Neural cell (in vitro differentiated cells): ENCODE measurements at regions not wholly inside any gene's neighbourhood (a gene's known extent, or its start where the extent isn't known, plus 50 kb on each side); places are given as distances from the start of the nearest gene placed in this dataset.

Experiments used
- H2AFZ ChIP-seq: fragments of 200-600, 300-800 bp; sonication (generic), shearing (Covaris generic); 2 replicates; pipeline ENCODE4 v1.6.0; 2014; ENCODE audit warnings: low read depth, mild to moderate bottlenecking, antibody characterized with exemption, low read length, moderate library complexity
- H3F3A ChIP-seq: fragments of 200-600 bp; shearing (Covaris generic); 2 replicates; pipeline ENCODE4 v1.6.1; 2016; ENCODE audit warnings: mild to moderate bottlenecking, moderate library complexity, mixed read lengths, antibody characterized with exemption, low read length; ENCODE audit not compliant: insufficient read depth, poor library complexity, severe bottlenecking
- H3K27ac ChIP-seq: fragments of 200-600, 300-800 bp; sonication (generic), shearing (Covaris generic); 2 replicates; pipeline ENCODE4 v1.5.1; 2014; ENCODE audit warnings: mild to moderate bottlenecking, low read length, moderate library complexity
- H3K27me3 ChIP-seq: fragments of 300-800, 200-600 bp; sonication (generic), shearing (Covaris generic); 2 replicates; pipeline ENCODE4 v1.6.0; 2014; ENCODE audit warnings: mild to moderate bottlenecking, low read depth, low read length, moderate library complexity; ENCODE audit not compliant: insufficient read depth
- H3K36me3 ChIP-seq: fragments of 300-800, 200-600 bp; sonication (generic), shearing (Covaris generic); 2 replicates; pipeline ENCODE4 v1.5.1; 2014; ENCODE audit warnings: mild to moderate bottlenecking, antibody characterized with exemption, low read length, moderate library complexity; ENCODE audit not compliant: insufficient read depth
- H3K4me2 ChIP-seq: fragments of 300-800, 200-600 bp; sonication (generic), shearing (Covaris generic); 2 replicates; pipeline ENCODE4 v1.6.0; 2014; ENCODE audit warnings: mild to moderate bottlenecking, low read length
- H3K4me3 ChIP-seq: fragments of 300-800, 200-600 bp; sonication (generic), shearing (Covaris generic); 2 replicates; pipeline ENCODE4 v1.5.1; 2014; ENCODE audit warnings: mild to moderate bottlenecking, low read length, moderate library complexity
- H3K79me2 ChIP-seq: fragments of 200-600 bp; shearing (Covaris generic); replicated peaks from 2 replicates; pipeline ENCODE4 v1.6.0; 2014; ENCODE audit warnings: mild to moderate bottlenecking, low read length, moderate library complexity; ENCODE audit not compliant: insufficient read depth
- H3K9ac ChIP-seq: fragments of 300-800, 200-600 bp; sonication (generic), shearing (Covaris generic); 2 replicates; pipeline ENCODE4 v1.6.1; 2016; ENCODE audit warnings: mild to moderate bottlenecking, low read length, mixed read lengths
- H3K9me2 ChIP-seq: fragments of 200-600 bp; shearing (Covaris generic); 2 replicates; pipeline ENCODE4 v1.6.1; 2016; ENCODE audit warnings: mild to moderate bottlenecking, low read length, mixed read lengths; ENCODE audit not compliant: insufficient read depth
- H3K9me3 ChIP-seq: fragments of 200-600, 300-800 bp; sonication (generic), shearing (Covaris generic); 2 replicates; pipeline ENCODE4 v1.6.1; 2016; ENCODE audit warnings: mild to moderate bottlenecking, mixed run types, low read length, moderate library complexity, mixed read lengths
- H4K20me1 ChIP-seq: fragments of 200-600 bp; shearing (Covaris generic); 2 replicates; pipeline ENCODE4 v1.6.1; 2016; ENCODE audit warnings: mild to moderate bottlenecking, mixed run types; ENCODE audit not compliant: insufficient read depth
- CTCF ChIP-seq: fragments of 450-650 bp; IDR thresholded peaks from 2 replicates; pipeline ENCODE4 v1.5.1; 2014; ENCODE audit warnings: antibody characterized with exemption, mild to moderate bottlenecking, moderate library complexity; ENCODE audit not compliant: poor library complexity, severe bottlenecking
- EP300 ChIP-seq: fragments of 450-650 bp; conservative IDR thresholded peaks from 2 replicates; pipeline ENCODE4 v1.6.1; 2014; ENCODE audit warnings: antibody characterized with exemption, mild to moderate bottlenecking, moderate library complexity; ENCODE audit not compliant: poor library complexity, severe bottlenecking
- EZH2 ChIP-seq: fragments of 200-600, 300-800 bp; shearing (Covaris generic), sonication (generic); IDR thresholded peaks from 2 replicates; pipeline ENCODE4 v1.6.1; 2014; ENCODE audit warnings: antibody characterized with exemption, low read length, borderline replicate concordance, mild to moderate bottlenecking; ENCODE audit not compliant: insufficient read depth, poor library complexity, severe bottlenecking
- MXI1 ChIP-seq: fragments of 450-650 bp; conservative IDR thresholded peaks from 2 replicates; pipeline ENCODE4 v1.6.1; 2014; ENCODE audit warnings: antibody characterized with exemption, mild to moderate bottlenecking; ENCODE audit not compliant: poor library complexity, severe bottlenecking
- POLR2AphosphoS5 ChIP-seq: IDR thresholded peaks from 2 replicates; pipeline ENCODE4 v1.6.1; 2012
- RAD21 ChIP-seq: fragments of 450-650 bp; conservative IDR thresholded peaks from 2 replicates; pipeline ENCODE4 v1.6.1; 2014; ENCODE audit warnings: antibody characterized with exemption, mild to moderate bottlenecking, moderate library complexity
- REST ChIP-seq: IDR thresholded peaks from 2 replicates; pipeline ENCODE4 v1.6.1; 2012; ENCODE audit warnings: borderline replicate concordance
- SMC3 ChIP-seq: fragments of 450-650 bp; conservative IDR thresholded peaks from 2 replicates; pipeline ENCODE4 v1.6.1; 2014; ENCODE audit warnings: antibody characterized with exemption, mild to moderate bottlenecking, moderate library complexity; ENCODE audit not compliant: poor library complexity
- TAF1 ChIP-seq: IDR thresholded peaks from 2 replicates; pipeline ENCODE4 v1.6.1; 2012; ENCODE audit warnings: low read depth

GRCh38 chr22:26800858-26801257 lies 143.5 kb downstream of the MIAT start:
- Histone ChIP-seq H3K4me3 (no peak overlapping the region), H3K27me3 (no peaks in the 10 kb centered on the region), H3K9me3 (no peaks in the 10 kb centered on the region), H4K20me1 (no peaks in the 10 kb centered on the region), H3K9me2 (no peaks in the 10 kb centered on the region), H3K4me2 (no peak overlapping the region), H3F3A (no peaks in the 10 kb centered on the region), H3K79me2 (no peaks in the 10 kb centered on the region), H3K36me3 (no peaks in the 10 kb centered on the region), H3K9ac (no peak overlapping the region), H2AFZ (no peak overlapping the region), H3K27ac (no peak overlapping the region)
- TF ChIP-seq REST = no peak
- TF ChIP-seq POLR2AphosphoS5 = no peak
- TF ChIP-seq TAF1 = no peak
- TF ChIP-seq EP300 = no peak
- no peak for TF ChIP-seq CTCF
- TF ChIP-seq SMC3 = no peak
- TF ChIP-seq EZH2 = no peak
- TF ChIP-seq RAD21 = no peak
- TF ChIP-seq MXI1 = no peak

- H3K36me3 ChIP-seq = no peaks in the 10 kb centered on the region
- no peaks in the 10 kb centered on the region for H3F3A ChIP-seq
- no peak overlapping the region for H3K4me2 ChIP-seq
- TF ChIP-seq SMC3 (no peak), TAF1 (no peak), EP300 (no peak), MXI1 (no peak), EZH2 (no peak), REST (no peak), POLR2AphosphoS5 (no peak)
- H4K20me1 ChIP-seq = no peaks in the 10 kb centered on the region
- H2AFZ ChIP-seq = no peak overlapping the region
- H3K9me3 ChIP-seq = no peaks in the 10 kb centered on the region
- H3K79me2 ChIP-seq = no peaks in the 10 kb centered on the region
- H3K9ac ChIP-seq = no peak overlapping the region
- H3K9me2 ChIP-seq = no peaks in the 10 kb centered on the region
- H3K4me3 ChIP-seq = no peak overlapping the region
- no peak overlapping the region for H3K27ac ChIP-seq
- H3K27me3 ChIP-seq = no peaks in the 10 kb centered on the region
These were observed 144.1 kb downstream of the MIAT start for GRCh38 chr22:26801449-26801848.
